OCI-LY7 (cell line): ENCODE measurements at regions not wholly inside any gene's neighbourhood (a gene's known extent, or its start where the extent isn't known, plus 50 kb on each side); places are given as distances from the start of the nearest gene placed in this dataset.

Source experiments
- BruUV-seq: library from RNA; stranded (reverse); fragments of 400-500 nt; replicated peaks from 2 replicates; lab custom pipeline; 2021; lab: Mats Ljungman, UMichigan
- CTCF ChIA-PET: fragments of 300-600 bp; sonication (Branson Sonifier 250); formaldehyde crosslinking; loops from one replicate; lab custom pipeline; 2022; ENCODE audit warnings: antibody characterized with exemption; ENCODE audit not compliant: unreplicated experiment; lab: Charles Lee
- POLR2A ChIA-PET: fragments of 300-600 bp; sonication (Branson Sonifier 250); formaldehyde crosslinking; loops from one replicate; lab custom pipeline; 2022; ENCODE audit warnings: antibody characterized with exemption; lab: Charles Lee
- DNase-seq: peaks from one replicate; pipeline ENCODE4 v3.0.0-alpha.2; 2015; ENCODE audit warnings: low spot score
- H2AFZ ChIP-seq: fragments of 200-600 bp; sonication (generic), shearing (Covaris generic); 2 replicates; pipeline ENCODE4 v1.6.1; 2014; ENCODE audit warnings: mild to moderate bottlenecking, antibody characterized with exemption, low read length, moderate library complexity
- H3K27ac ChIP-seq: fragments of 200-600 bp; sonication (generic); 2 replicates; pipeline ENCODE4 v1.5.1; 2014; ENCODE audit warnings: mixed run types, low read depth, mild to moderate bottlenecking, moderate library complexity, low read length, inconsistent platforms; ENCODE audit not compliant: poor library complexity, severe bottlenecking
- H3K36me3 ChIP-seq: fragments of 200-600 bp; sonication (generic); 2 replicates; pipeline ENCODE4 v1.6.1; 2014; ENCODE audit warnings: mild to moderate bottlenecking, antibody characterized with exemption, low read length, moderate library complexity, mixed read lengths; ENCODE audit not compliant: insufficient read depth
- H3K4me1 ChIP-seq: fragments of 200-600 bp; sonication (generic); 2 replicates; pipeline ENCODE4 v1.5.1; 2014; ENCODE audit warnings: mild to moderate bottlenecking, low read length; ENCODE audit not compliant: insufficient read depth, poor library complexity, severe bottlenecking
- H3K4me2 ChIP-seq: fragments of 200-600 bp; sonication (generic); 2 replicates; pipeline ENCODE4 v1.6.1; 2014; ENCODE audit warnings: mild to moderate bottlenecking, low read length
- H3K4me3 ChIP-seq: fragments of 200-600 bp; sonication (generic); 2 replicates; pipeline ENCODE4 v1.5.1; 2014; ENCODE audit warnings: mild to moderate bottlenecking, low read depth, low read length; ENCODE audit not compliant: poor library complexity, severe bottlenecking
- H3K79me2 ChIP-seq: fragments of 200-600 bp; sonication (generic); 2 replicates; pipeline ENCODE4 v1.6.1; 2016; ENCODE audit warnings: low read depth, mild to moderate bottlenecking, low read length, moderate library complexity, mixed read lengths; ENCODE audit not compliant: insufficient read depth
- H3K9me2 ChIP-seq: fragments of 200-600 bp; sonication (generic); 2 replicates; pipeline ENCODE4 v1.6.1; 2016; ENCODE audit warnings: mild to moderate bottlenecking, low read length, mixed read lengths; ENCODE audit not compliant: insufficient read depth
- H3K9me3 ChIP-seq: fragments of 200-600 bp; sonication (generic); 2 replicates; pipeline ENCODE4 v1.6.1; 2014; ENCODE audit warnings: mild to moderate bottlenecking, mixed run types, low read length, mixed read lengths
- H4K20me1 ChIP-seq: fragments of 200-600 bp; sonication (generic); 2 replicates; pipeline ENCODE4 v1.6.1; 2014; ENCODE audit warnings: mild to moderate bottlenecking, antibody characterized with exemption, low read length, moderate library complexity, mixed read lengths; ENCODE audit not compliant: insufficient read depth
- EZH2phosphoT487 ChIP-seq: fragments of 200-600 bp; sonication (generic); IDR thresholded peaks from 2 replicates; pipeline ENCODE4 v1.6.1; 2018; ENCODE audit warnings: low read depth, borderline replicate concordance, mild to moderate bottlenecking, mixed run types, antibody characterized with exemption, low read length, moderate library complexity, mixed read lengths
- intact Hi-C: fragments of 100-400 bp; cut with micrococcal nuclease; formaldehyde crosslinking; loops from one replicate; pipeline ENCODE4 v1.10.0; 2022; ENCODE audit not compliant: unreplicated experiment
- TF ChIP-seq, protein P1 (sequence below): fragments of 200-600 bp; sonication (generic); conservative IDR thresholded peaks from 2 replicates; pipeline ENCODE4 v1.5.1; 2014; ENCODE audit warnings: mild to moderate bottlenecking, antibody characterized with exemption, low read length, moderate library complexity, mixed read lengths

DNA sequence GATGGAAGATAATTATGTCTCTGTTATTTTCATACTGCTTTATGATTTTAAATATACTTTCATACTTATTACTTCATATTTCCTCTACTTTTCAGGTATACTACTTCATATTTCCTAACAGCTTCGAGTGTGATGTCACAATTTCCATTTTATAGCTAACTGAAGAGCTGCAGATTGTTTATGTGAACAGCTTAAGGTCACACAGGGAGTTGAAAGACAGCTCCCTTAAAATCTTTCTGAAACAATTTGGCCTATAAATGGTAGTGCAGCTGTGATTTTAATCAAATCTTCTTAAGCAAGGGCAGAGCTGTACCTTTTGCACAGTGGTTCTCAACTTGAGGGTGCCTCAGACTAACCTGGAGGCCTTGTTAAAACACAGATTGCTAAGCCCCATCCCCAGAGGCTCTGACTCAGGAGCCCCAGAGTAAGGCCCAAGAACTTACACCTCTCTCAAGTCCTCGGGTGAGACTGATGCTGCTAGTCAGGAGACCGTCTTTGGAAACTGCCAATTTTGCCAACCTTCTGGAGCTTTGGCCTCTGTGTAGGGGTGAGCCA, 347.0 kb upstream of the HSF2 start:
- Histone ChIP-seq H3K9me2 (no peaks in the 10 kb centered on the region), H2AFZ (no peak overlapping the region), H3K9me3 (no peaks in the 10 kb centered on the region), H3K4me3 (no peak overlapping the region), H3K79me2 (no peaks in the 10 kb centered on the region), H3K4me2 (no peak overlapping the region), H4K20me1 (no peaks in the 10 kb centered on the region), H3K27ac (no peak overlapping the region), H3K36me3 (no peaks in the 10 kb centered on the region), H3K4me1 (no peaks in the 10 kb centered on the region)
- ChIA-PET POLR2A (interaction anchor here (0.6 to 1.0 kb wide), 2 partner anchors 9 to 20 kb away, joined by 3 read pairs; no protein-coding TSS in a partner anchor), CTCF (no interaction called here)
- TF ChIP-seq, protein P1, sequence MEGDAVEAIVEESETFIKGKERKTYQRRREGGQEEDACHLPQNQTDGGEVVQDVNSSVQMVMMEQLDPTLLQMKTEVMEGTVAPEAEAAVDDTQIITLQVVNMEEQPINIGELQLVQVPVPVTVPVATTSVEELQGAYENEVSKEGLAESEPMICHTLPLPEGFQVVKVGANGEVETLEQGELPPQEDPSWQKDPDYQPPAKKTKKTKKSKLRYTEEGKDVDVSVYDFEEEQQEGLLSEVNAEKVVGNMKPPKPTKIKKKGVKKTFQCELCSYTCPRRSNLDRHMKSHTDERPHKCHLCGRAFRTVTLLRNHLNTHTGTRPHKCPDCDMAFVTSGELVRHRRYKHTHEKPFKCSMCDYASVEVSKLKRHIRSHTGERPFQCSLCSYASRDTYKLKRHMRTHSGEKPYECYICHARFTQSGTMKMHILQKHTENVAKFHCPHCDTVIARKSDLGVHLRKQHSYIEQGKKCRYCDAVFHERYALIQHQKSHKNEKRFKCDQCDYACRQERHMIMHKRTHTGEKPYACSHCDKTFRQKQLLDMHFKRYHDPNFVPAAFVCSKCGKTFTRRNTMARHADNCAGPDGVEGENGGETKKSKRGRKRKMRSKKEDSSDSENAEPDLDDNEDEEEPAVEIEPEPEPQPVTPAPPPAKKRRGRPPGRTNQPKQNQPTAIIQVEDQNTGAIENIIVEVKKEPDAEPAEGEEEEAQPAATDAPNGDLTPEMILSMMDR, result no peak
- no TSS peak for BruUV-seq
- intact Hi-C loops, result no loop called here
- no peak for DNase-seq

DNA sequence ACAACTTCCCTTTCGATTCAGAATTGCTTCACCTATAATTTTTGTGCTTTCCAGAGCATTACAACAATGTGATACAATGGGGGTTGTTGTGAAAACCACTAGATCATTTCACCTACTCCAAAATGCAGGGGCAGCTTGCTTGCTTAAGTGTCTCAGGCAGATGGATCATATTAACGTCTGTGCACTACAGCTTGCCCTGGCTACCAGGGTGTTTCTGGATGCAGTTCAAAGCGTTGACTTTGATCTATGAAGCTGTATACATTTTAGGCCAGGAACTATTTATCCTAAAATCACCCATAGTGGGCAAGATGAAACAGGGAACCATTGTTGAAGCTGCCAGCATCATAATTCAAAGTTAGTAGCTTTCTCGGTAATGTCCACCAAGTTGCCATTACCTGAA, 339.5 kb upstream of the HSF2 start:
- intact Hi-C loops, result no loop called here
- BruUV-seq, result no TSS peak
- H3K4me2 ChIP-seq, result no peak overlapping the region
- no peaks in the 10 kb centered on the region for H3K79me2 ChIP-seq
- TF ChIP-seq, protein P1, result no peak
- TF ChIP-seq EZH2phosphoT487, result no peak
- no peak overlapping the region for H3K4me3 ChIP-seq
- no peaks in the 10 kb centered on the region for H4K20me1 ChIP-seq
- no peak for DNase-seq
- no peaks in the 10 kb centered on the region for H3K9me3 ChIP-seq
- no peak overlapping the region for H3K27ac ChIP-seq
- H3K4me1 ChIP-seq, result no peaks in the 10 kb centered on the region
- no peaks in the 10 kb centered on the region for H3K36me3 ChIP-seq
- H3K9me2 ChIP-seq, result no peaks in the 10 kb centered on the region
- CTCF ChIA-PET, result no interaction called here
- POLR2A ChIA-PET, result no interaction called here
- no peak overlapping the region for H2AFZ ChIP-seq

DNA sequence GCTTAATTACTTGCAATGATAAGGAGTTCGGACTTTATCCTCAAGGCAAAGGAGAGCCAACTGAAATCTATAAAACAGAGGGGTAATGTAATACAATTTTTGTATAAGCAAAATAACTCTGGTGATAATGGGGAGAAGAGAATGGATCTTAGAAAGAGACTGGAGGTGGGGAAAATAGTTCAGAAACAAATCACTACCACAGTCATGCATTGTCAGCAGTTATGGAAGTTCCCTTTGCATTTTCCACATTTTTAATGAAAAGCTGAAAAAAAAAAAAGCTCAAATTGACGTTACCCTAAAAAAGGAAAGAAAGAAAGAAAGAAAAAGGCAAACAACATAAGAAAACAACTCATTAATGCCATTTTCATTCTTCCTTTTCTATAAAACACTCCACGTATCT, 337.6 kb upstream of the HSF2 start:
- Histone ChIP-seq H4K20me1 (no peaks in the 10 kb centered on the region), H3K79me2 (no peaks in the 10 kb centered on the region), H3K9me3 (no peaks in the 10 kb centered on the region), H3K4me1 (no peaks in the 10 kb centered on the region), H3K9me2 (no peaks in the 10 kb centered on the region), H2AFZ (no peak overlapping the region), H3K36me3 (no peaks in the 10 kb centered on the region), H3K27ac (no peak overlapping the region), H3K4me2 (no peak overlapping the region), H3K4me3 (no peak overlapping the region)
- ChIA-PET POLR2A (interaction anchor here (0.6 to 1.1 kb wide), 6 partner anchors 10 to 335 kb away, joined by 3 to 4 read pairs (median 3); no protein-coding TSS in a partner anchor), CTCF (no interaction called here)
- intact Hi-C loops, result no loop called here
- TF ChIP-seq EZH2phosphoT487, result no peak
- TF ChIP-seq, protein P1, result no peak
- BruUV-seq, result no TSS peak
- no peak for DNase-seq
